NCI-H748 (cell line): ENCODE measurements at regions not wholly inside any gene's neighbourhood (a gene's known extent, or its start where the extent isn't known, plus 50 kb on each side); places are given as distances from the start of the nearest gene placed in this dataset.
"Not testable (repeated sequence)": the region's sequence is repeated elsewhere in the genome, so short reads cannot be mapped to it uniquely, and the experiment has no call there.

Experiments
- DNase-seq: peaks from one replicate; lab custom pipeline; 2025; ENCODE audit not compliant: unreplicated experiment; lab: John Stamatoyannopoulos, UW

DNA sequence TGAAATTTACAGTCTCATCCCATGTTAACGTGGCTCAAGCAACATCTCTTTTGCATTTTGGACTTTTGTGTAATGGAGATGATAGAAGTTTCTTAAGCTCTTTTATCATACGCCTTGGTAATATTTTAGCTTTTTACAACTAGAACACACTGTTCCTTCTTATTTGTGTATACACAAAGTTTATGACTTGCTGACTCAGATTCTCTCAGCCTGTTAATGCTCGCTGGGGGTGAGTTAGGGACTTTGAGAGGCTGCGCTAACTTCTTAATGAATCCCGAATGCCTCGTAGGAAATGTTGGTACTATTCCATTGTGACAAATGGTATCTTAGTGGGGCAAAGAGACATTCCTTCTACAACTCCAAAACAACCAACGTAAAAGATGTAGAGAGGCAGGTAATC lies 509.7 kb downstream of the DOK5 start:
- no peak for DNase-seq

GRCh38 chr20:54984104-54984448 lies 508.7 kb downstream of the DOK5 start:
- no peak for DNase-seq

GRCh38 chr20:54983394-54984103 lies 508.2 kb downstream of the DOK5 start:
- DNase-seq: not testable (repeated sequence)

DNA sequence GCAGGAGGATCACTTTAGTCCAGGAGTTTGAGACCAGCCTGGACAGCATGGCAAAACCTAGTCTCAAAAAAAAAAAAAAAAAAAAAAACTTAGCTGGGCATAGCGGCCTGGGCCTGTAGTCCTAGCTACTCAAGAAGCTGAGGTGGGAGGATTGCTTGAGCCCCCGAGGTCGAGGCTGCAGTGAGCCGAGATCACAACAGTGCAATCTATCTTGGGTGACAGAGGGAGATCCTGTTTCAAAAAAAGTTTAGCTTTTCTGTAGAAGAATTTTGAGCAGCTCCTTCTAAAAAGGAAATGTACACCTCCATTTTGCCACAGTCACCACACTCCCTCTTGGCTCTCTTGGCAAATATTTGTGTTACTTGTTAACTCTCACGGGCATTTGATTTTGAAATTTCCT lies 505.8 kb downstream of the DOK5 start:
- no peak for DNase-seq

DNA sequence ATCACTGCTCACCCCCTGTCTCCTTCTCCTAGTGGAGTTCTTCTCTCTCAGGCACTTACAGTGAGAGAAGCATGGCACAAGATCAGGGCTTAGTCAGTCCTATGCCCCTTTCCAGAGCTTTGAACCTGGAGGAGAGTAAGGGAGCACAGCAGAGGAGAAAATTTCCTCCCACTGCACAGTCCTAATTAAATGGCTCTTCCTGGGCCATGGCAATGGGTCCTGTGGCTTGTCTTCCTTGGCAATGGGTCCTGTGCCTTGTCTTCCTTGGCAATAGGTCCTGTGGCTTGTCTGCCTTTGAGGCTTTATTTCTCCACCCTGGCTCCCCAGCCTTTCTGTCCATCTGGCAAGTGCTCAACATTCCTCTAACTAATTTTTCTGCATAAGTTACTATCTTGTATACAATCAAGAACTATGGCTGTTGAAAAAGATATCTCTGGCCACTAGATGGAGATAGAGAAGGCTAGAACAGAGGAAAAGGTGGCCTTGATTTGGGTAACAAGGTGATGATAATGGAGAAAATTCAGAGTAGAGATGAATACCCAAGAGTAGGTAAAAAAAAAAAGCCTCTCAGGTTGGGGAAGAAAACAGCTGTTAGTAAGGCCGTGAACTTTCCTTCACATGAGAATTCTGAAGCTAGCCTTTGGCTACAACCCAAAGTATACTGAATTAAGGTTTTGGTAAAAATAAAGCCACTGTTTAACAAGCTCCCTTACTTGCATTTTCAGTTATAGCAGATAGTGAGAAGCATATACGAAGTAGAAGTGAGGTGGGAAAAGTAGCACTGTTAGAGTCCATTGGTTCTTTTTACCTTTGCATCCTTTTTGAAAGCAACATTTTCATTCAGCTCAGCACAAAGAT lies 504.9 kb downstream of the DOK5 start:
- DNase-seq: peak; percentile 60

- no peak for DNase-seq
Measured at GRCh38 chr20:54950304-54950703, 474.9 kb downstream of the DOK5 start.

DNA sequence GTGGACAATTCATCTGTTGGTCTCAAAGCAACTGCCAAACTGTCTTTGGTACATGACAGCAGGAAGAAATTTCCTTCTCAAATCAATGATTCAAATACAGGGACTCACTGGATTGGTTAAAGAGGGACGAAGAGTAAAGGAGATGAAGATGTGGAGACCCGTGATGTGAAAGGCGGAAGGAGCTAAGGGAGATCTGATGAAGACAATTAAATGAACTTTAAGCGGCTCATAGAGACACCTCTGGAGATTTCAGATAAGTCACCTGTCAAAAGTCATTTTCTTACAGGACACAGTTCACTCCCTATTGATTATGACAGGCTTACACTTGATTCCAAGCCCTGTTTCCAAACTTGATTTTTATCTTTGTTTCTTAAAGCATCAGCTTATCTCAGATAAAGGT lies 466.3 kb downstream of the DOK5 start:
- DNase-seq: no peak

- DNase-seq: no peak
Measured at GRCh38 chr20:54940522-54940921, 465.1 kb downstream of the DOK5 start.

- DNase-seq: no peak
Measured at GRCh38 chr20:54938707-54939106, 463.3 kb downstream of the DOK5 start.

DNA sequence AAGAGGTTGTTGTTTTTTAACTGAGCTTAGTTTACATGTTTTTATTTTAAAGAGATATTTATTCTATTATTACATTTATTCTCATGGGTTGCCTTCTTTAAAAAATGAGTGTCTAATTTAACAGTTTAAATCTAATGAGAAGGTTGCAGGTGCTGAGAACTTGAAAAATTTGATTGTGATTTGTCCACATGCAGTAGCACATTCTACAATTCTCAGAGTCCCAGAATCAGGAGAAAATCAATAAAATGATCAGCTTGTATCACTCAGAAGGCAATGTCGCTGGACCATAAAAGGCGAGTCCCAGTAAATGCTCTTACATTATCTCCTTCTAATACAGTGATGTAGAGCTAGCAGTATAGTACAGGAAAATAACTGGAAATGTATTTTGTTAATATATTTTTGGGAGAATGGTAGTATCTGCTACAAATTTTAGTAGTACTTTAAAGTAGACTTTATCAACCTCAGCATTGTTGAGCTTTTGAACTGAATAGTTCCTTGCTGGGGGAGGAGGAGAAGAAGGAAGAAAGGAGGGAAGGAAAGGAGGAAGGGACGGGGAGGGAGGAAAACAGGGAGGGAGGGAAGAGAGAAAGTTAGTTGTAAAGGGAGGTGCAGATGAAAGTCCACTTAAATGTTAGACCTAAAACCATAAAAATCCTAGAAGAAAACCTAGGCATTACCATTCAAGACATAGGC lies 458.0 kb downstream of the DOK5 start:
- DNase-seq: no peak

GRCh38 chr20:54929191-54929590 lies 453.8 kb downstream of the DOK5 start:
- no peak for DNase-seq

GRCh38 chr20:54928564-54928963 lies 453.2 kb downstream of the DOK5 start:
- DNase-seq: no peak

- DNase-seq: no peak
Measured at GRCh38 chr20:54922636-54923035, 447.2 kb downstream of the DOK5 start.

- DNase-seq: no peak
Measured at GRCh38 chr20:54922096-54922495, 446.7 kb downstream of the DOK5 start.

DNA sequence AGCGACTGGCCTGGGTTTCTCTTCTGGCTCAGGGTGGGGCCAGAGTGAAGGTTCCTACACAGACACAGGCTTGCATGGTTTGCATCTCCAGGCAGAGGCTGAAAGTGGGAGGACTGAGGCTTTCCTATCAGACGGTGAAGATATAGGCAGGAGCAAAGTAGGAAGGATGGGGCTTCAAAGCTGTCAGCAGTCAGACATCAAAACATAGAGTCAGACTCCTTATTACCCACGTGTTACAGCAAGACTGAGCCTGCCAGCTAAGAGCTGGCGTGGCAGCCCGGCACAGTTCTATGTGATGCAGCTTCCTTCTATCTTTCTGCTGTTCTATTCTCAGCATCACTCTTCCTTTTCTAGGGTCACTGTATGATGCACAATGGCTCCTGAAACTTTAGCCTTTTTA lies 445.1 kb downstream of the DOK5 start:
- no peak for DNase-seq

- not testable (repeated sequence) for DNase-seq
Measured at GRCh38 chr20:54918993-54919392, 443.6 kb downstream of the DOK5 start.

- peak; percentile 3 for DNase-seq
Measured at GRCh38 chr20:54914995-54915394, 439.6 kb downstream of the DOK5 start.

DNA sequence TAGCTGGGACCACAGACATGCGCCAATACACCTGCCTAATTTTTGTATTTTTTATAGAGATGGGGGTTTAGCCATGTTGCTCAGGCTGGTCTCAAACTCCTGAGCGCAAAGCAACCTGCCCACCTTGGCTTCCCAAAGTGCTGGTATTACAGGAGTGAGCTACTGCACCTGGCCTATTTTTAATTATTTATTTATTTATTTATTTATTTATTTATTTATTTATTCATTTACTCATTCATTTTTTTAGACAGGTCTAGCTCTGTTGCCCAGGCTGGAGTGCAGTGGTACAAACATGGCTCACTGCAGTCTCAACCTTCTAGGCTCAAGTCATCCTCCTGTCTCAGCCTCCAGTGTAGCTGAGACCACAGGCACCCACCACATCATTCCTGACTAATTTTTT lies 434.3 kb downstream of the DOK5 start:
- no peak for DNase-seq

DNA sequence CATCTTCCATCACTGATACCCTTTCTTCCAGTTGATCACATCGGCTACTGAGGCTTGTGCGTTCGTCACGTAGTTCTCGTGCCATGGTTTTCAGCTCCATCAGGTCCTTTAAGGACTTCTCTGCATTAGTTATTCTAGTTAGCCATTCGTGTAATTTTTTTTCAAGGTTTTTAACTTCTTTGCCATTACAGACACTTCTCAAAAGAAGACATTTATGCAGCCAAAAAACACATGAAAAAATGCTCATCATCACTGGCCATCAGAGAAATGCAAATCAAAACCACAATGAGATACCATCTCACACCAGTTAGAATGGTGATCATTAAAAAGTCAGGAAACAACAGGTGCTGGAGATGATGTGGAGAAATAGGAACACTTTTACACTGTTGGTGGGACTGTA lies 430.7 kb downstream of the DOK5 start:
- DNase-seq: not testable (repeated sequence)

GRCh38 chr20:54897787-54898186 lies 422.4 kb downstream of the DOK5 start:
- DNase-seq: no peak

DNA sequence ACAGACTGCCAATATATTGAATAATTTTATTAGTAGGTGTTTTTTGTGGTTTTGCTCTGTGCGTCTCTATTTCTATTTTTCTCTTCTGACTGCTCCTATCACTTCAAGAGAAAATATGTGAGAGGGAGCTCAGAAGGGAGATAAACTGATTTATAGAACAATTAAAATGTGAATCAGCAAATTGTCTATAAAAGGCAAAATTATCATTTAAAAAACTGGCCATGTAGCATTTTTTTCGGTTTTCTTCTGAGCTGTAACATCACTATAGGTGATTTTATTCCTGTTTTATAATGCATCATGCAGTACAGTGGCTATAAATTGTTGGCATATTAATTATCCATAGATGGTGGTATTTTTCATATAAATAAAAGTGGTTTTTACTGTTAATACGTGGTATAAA lies 416.5 kb downstream of the DOK5 start:
- DNase-seq: no peak

- DNase-seq: no peak
Measured at GRCh38 chr20:54879393-54879792, 404.0 kb downstream of the DOK5 start.
